Activated gamma-delta T cell treated with Interleukin-2 at 50 U/mL for 16 hours (primary cell): ENCODE measurements at regions not wholly inside any gene's neighbourhood (a gene's known extent, or its start where the extent isn't known, plus 50 kb on each side); places are given as distances from the start of the nearest gene placed in this dataset.
"Not testable (repeated sequence)": the region's sequence is repeated elsewhere in the genome, so short reads cannot be mapped to it uniquely, and the experiment has no call there.

Source experiments
- DNase-seq: peaks from one replicate; pipeline ENCODE4 v3.0.0-alpha.2; 2020

GRCh38 chr1:194080826-194081225, 894.4 kb upstream of the B3GALT2 start:
- no peak for DNase-seq

- DNase-seq = no peak
These were observed 892.4 kb upstream of the B3GALT2 start for GRCh38 chr1:194078765-194079164.

GRCh38 chr1:194076646-194077045, 890.2 kb upstream of the B3GALT2 start:
- DNase-seq = no peak

- DNase-seq = no peak
These were observed 887.4 kb upstream of the B3GALT2 start for GRCh38 chr1:194073833-194074232.

DNA sequence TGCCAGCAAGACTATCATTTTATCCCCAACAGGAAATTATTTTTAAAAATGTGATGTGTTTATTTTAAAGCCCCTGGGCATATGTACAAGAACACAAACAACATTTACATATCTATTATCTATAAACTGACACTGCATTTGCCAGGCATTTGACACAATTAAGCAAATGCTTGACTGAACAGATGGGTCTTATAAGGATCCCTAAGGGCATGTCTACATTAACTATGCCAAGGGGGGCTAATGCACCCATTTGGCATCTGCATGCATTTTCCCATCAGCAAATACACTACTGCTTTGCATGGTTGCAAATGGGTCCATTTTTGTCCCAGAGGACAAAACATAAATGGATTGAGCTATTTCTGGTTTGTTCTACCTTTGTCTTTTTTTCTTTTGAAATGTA, 884.8 kb upstream of the B3GALT2 start:
- DNase-seq = no peak

- no peak for DNase-seq
These were observed 883.4 kb upstream of the B3GALT2 start for GRCh38 chr1:194069831-194070218.

DNA sequence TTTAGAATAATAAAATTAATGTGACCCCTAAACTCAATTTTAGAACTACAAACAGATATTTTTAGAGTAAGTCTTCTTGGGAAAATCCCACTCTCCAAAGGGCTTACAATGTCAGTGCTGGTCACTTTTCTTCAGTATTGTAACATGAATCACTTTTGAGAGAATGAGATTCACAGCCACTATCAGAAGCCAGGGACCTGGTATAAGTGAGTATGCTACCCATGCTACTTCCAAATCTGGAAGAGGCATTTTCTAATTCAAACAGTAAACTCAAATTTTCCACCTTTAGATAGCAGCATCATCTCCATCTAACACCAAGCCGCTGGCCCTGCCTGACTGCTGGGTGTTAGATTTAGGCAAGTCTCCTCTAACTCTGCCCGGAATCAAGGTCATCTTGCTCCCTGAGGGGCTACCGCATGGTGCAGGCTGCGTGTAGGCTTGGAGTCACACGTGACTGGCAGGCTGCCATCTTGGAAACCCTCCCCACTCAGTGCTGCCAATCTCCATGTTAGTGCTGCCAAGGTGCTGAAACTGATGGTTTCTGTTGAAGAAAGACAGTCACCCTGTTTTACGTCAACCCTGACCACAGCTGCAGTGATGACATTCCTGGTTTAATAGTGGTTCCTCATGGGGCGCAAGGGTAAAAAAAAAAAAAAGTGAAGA, 882.9 kb upstream of the B3GALT2 start:
- DNase-seq = no peak

DNA sequence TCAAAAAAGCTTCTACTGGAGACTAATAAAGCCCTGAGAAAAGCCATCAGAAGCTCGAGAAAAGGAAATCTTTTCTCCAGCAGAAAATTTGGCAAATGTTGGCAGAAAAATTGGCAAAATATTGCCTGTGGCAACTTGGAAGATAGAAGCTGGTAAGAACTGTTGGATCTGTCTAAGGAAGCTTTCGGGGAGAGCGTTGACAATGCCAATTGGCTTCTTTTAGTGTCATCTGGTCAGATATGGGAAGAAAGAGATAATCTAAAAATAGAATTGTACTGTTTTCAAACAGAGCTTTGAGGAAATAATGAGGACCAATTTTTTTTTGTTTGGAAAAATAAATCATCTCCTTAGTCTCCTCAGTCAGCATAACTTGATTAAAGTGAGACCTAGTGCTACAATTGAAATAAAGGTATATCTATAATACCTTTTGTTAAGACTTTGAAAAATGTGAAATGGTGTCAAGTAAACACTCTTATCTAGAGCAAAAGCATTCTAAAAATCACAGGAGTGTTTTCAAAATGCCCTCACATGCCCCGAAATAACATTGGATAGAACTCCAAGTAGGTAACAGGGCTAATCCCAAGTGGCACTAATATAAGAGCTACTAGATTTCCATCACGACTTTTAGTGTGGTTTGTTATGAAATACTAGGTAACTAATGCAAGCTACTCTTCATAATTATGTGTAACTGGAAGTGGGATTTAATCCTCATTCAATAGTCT, 882.2 kb upstream of the B3GALT2 start:
- DNase-seq = no peak

DNA sequence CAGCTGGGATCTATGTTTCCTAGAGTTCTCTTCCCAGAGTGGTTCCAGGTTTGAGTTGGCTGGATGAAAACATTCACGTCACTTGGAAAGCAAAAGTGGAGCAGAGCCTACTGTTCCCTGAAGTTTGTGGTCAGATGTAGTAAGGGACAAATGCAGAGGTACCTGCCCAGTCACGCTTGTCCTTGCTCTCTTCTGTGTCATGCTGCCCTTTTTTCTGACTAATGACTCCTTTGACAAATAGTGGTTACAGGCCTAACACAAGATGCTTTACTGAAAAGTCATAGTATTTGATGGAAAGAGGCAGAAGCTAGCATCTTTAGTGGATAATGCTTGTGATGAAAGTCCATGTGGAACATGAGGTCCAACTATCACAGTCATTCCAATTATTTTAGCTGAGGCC, 881.4 kb upstream of the B3GALT2 start:
- DNase-seq = no peak

GRCh38 chr1:194062962-194063361, 876.5 kb upstream of the B3GALT2 start:
- no peak for DNase-seq

- no peak for DNase-seq
These were observed 876.1 kb upstream of the B3GALT2 start for GRCh38 chr1:194062526-194062925.

DNA sequence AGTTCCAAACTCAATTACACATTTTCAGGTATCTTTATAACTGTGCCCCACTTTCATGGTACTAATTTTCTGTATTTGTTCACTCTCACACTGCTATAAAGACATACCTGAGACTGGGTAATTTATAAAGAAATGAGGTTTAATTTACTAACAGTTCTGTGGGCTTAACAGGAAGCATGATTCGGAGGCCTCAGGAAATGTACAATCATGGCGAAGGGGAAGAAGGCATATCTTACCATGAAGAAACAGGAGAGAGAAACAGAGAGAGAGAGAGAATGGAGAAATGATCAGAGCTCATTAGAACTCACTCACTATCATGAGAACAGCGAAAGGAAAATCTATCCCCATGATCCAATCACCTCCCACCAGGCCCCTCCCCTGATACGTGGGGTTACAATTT, 874.1 kb upstream of the B3GALT2 start:
- DNase-seq = no peak

DNA sequence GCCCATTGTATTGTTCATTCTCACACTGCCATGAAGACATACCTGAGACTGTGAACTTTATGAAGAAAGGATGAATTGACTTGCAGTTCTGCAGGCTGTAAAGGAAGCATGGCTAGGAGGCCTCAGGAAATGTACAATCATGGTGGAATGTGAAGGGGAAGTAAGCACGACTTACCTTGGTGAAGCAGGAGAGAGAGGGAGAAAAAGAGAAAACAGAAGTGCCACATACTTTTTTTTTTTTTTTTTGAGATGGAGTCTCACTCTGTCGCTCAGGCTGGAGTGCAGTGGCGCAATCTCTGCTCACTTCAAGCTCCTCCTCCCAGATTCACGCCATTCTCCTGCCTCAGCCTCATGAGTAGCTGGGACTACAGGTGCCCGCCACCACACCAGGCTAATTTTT, 871.9 kb upstream of the B3GALT2 start:
- DNase-seq = not testable (repeated sequence)

DNA sequence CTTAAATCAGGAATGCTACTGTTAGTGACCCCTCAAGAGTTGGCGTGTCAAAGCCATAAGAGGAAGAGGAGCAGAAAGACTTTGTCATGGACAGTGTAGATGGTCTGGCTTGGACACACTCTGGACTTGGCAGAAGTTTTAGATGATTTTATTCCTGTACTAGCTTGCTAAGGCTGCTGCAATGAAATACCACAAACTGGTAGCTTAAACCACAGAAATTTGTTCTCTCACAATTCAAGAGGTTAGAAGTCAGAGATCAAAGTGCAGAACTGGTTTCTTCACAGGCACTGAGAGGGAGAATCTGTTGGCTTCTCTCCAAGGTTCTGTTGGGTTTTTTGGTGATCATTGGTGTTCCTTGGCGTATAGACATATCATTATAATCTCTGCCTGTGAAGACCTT, 869.8 kb upstream of the B3GALT2 start:
- DNase-seq = no peak

DNA sequence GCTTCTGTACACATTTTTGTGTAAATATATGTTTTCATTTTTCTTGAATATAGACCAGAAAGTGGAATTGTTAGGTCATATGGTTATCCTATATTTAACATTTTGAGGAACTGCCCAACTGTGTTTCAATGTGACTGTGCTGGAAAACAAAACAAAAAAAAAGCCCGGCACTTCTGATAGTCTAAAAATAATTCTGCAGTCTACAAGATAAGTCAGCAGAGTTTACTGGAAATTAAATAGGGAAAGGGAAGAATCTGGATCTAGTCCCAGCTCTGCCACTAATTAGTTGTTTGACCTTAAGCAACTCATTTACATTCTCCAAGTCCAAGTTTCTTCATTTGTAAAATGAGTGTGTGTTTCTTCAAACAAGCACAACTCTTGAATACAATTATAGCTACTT, 869.1 kb upstream of the B3GALT2 start:
- DNase-seq = no peak

GRCh38 chr1:194052514-194053338, 866.3 kb upstream of the B3GALT2 start:
- DNase-seq = no peak

DNA sequence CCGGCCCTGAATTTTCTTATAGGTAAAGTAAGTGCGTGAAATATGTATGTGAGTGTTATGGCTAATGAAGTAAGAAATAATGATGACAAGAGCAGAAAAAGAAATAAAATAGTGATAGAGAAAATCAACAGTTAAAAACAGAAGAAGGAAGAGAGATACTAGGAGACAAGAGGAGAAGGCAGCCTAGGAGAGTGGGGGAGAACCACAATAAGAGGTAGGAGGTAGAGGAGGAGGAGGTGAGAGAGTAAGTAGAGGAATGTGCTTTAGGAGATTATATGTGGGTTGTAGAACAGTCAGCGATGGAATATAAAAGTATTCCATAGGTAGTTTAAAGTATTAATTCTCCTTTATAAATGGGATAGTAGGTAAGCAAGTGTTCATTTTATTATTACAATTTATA, 861.5 kb upstream of the B3GALT2 start:
- DNase-seq = no peak

- no peak for DNase-seq
These were observed 860.8 kb upstream of the B3GALT2 start for GRCh38 chr1:194047206-194047605.

- no peak for DNase-seq
These were observed 859.0 kb upstream of the B3GALT2 start for GRCh38 chr1:194045416-194045815.

GRCh38 chr1:194044892-194045291, 858.5 kb upstream of the B3GALT2 start:
- no peak for DNase-seq

DNA sequence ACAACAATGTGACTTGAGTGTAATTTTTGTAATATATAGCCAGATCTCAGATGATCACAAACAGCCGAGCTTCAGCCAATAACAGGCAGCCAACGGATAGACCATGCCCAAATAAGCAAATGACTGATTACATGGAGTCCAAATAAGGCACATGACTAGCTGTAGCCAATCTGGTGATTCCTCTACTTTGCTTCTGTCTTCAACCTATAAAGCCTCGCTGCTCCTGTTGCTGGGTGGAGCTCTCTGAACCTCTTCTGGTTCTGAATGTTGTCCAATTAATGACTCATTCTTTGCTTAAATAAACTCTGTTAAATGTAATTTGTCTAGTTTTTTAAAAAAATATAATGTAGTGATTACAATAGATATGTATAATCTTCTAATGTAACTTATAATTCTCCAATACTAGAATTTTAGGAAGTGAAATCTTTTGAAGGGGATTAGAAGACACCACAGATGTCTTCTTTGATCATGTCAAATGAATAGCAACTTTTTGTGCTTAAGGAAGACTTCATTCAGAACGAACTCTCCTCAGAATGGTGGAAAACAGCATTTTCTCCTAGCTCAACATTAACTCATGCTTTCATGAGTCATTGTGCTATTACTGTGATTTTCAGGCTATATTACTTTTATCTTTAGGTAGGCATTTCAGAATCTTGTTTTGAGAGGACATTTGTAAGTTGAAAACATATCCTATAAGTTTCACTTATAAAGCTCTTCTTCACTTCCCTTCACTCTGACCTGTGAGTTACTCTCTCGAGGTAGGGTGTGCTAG, 857.8 kb upstream of the B3GALT2 start:
- DNase-seq = no peak

- no peak for DNase-seq
These were observed 856.3 kb upstream of the B3GALT2 start for GRCh38 chr1:194042736-194043135.

DNA sequence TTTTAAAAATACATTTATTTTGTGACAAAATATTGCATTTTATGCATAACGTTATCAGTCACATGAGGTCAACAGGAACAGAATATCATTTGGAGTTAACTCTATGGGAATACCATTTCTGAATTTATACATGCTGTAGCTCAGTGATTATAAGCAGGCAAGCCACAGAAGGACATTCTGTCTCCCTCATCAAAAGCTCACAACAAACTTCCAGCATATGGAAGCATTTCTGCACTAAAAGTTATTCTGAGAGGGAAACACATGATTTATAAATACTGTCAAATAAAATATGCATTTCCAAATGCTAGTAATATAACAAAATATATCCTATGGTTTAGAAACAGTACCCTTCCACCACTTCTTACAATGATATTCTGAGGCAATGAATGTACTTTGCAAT, 854.1 kb upstream of the B3GALT2 start:
- DNase-seq = no peak
